ENCODE measurements at regions not wholly inside any gene's neighbourhood (a gene's known extent, or its start where the extent isn't known, plus 50 kb on each side); places are given as distances from the start of the nearest gene placed in this dataset.
A peak's percentile ranks its signal among the peaks of the same experiment; 100 is the strongest.

GRCh38 chr1:229710746-229711145 lies 84.7 kb downstream of the URB2 start:
- DNase-seq (ENCODE audit: low spot score): no peak
- ChIA-PET CTCF (interaction anchor here (0.6 kb wide), 1 partner anchor 48 kb away, joined by 3 read pairs; no protein-coding TSS in a partner anchor), POLR2A (ENCODE audit: low non-redundant PET) (no interaction called here)
- H3K27ac ChIP-seq: no peak overlapping the region
- no peak for TF ChIP-seq CTCF (conservative IDR thresholded peaks at IDR 0.05; ENCODE audit: low read depth)

GRCh38 chr1:229714306-229714705 lies 88.3 kb downstream of the URB2 start:
- no peak for DNase-seq (ENCODE audit: low spot score)
- CTCF ChIA-PET: interaction anchor here (1.0 to 1.1 kb wide), 3 partner anchors 8 to 591 kb away, joined by 3 to 4 read pairs (median 3); no protein-coding TSS in a partner anchor
- no peak for TF ChIP-seq CTCF (conservative IDR thresholded peaks at IDR 0.05; ENCODE audit: low read depth)
- H3K27ac ChIP-seq: no peak overlapping the region
- POLR2A ChIA-PET (ENCODE audit: low non-redundant PET): no interaction called here

- peak; percentile 65 for TF ChIP-seq CTCF (conservative IDR thresholded peaks at IDR 0.05; ENCODE audit: low read depth)
- ChIA-PET POLR2A (ENCODE audit: low non-redundant PET) (no interaction called here), CTCF (interaction anchor here (0.6 to 1.1 kb wide), 5 partner anchors 9 to 1273 kb away, joined by 3 to 4 read pairs (median 3); no protein-coding TSS in a partner anchor)
- DNase-seq (ENCODE audit: low spot score): peak; percentile 25
- H3K27ac ChIP-seq: no peak overlapping the region
Measured at GRCh38 chr1:229714964-229715603, 89.0 kb downstream of the URB2 start.

GRCh38 chr1:229716069-229716468 lies 90.0 kb downstream of the URB2 start:
- TF ChIP-seq CTCF (conservative IDR thresholded peaks at IDR 0.05; ENCODE audit: low read depth): no peak
- H3K27ac ChIP-seq: no peak overlapping the region
- POLR2A ChIA-PET (ENCODE audit: low non-redundant PET): no interaction called here
- DNase-seq (ENCODE audit: low spot score): no peak
- CTCF ChIA-PET: interaction anchor here (0.6 to 0.9 kb wide), 4 partner anchors 16 to 1272 kb away, joined by 3 to 4 read pairs (median 3); no protein-coding TSS in a partner anchor

- H3K27ac ChIP-seq: no peak overlapping the region
- no peak for DNase-seq (ENCODE audit: low spot score)
- no peak for TF ChIP-seq CTCF (conservative IDR thresholded peaks at IDR 0.05; ENCODE audit: low read depth)
- ChIA-PET CTCF (interaction anchor here (0.6 to 0.9 kb wide), 3 partner anchors 15 to 399 kb away, joined by 3 to 4 read pairs (median 3); no protein-coding TSS in a partner anchor), POLR2A (ENCODE audit: low non-redundant PET) (no interaction called here)
Measured at GRCh38 chr1:229716704-229717103, 90.7 kb downstream of the URB2 start.

GRCh38 chr1:229717786-229718576 lies 91.9 kb downstream of the URB2 start:
- no peak overlapping the region for H3K27ac ChIP-seq
- ChIA-PET POLR2A (ENCODE audit: low non-redundant PET) (no interaction called here), CTCF (interaction anchor here (0.6 kb wide), 1 partner anchor 86 kb away, joined by 4 read pairs; no protein-coding TSS in a partner anchor)
- DNase-seq (ENCODE audit: low spot score): no peak
- no peak for TF ChIP-seq CTCF (conservative IDR thresholded peaks at IDR 0.05; ENCODE audit: low read depth)
